MCF 10A (cell line): ENCODE measurements at regions not wholly inside any gene's neighbourhood (a gene's known extent, or its start where the extent isn't known, plus 50 kb on each side); places are given as distances from the start of the nearest gene placed in this dataset.

Source experiments
- BruUV-seq: library from RNA; stranded (reverse); fragments of 400-500 nt; replicated peaks from 2 replicates; lab custom pipeline; 2021; lab: Mats Ljungman, UMichigan
- CTCF ChIA-PET: fragments of 300-600 bp; sonication (Branson Sonifier 250); formaldehyde crosslinking; extraction: SDS; loops from one replicate; lab custom pipeline; 2021; ENCODE audit warnings: antibody characterized with exemption, inconsistent platforms; lab: Yijun Ruan, JAX
- POLR2A ChIA-PET: fragments of 300-600, 350-650 bp; sonication (Branson Sonifier 250); formaldehyde crosslinking; extraction: SDS; loops from one replicate; lab custom pipeline; 2020; ENCODE audit warnings: antibody characterized with exemption, inconsistent platforms; lab: Yijun Ruan, JAX
- DNase-seq: peaks from one replicate; pipeline ENCODE4 v3.0.0-alpha.2; 2018; ENCODE audit not compliant: unreplicated experiment
- H3K27ac Mint-ChIP-seq: one replicate; pipeline ENCODE4 v1.8.0; 2022; ENCODE audit warnings: mild to moderate bottlenecking, low read depth, mixed read lengths; ENCODE audit not compliant: unreplicated experiment
- H3K27me3 Mint-ChIP-seq: one replicate; pipeline ENCODE4 v1.8.0; 2022; ENCODE audit warnings: mixed read lengths; ENCODE audit not compliant: insufficient read depth, unreplicated experiment
- H3K36me3 Mint-ChIP-seq: one replicate; pipeline ENCODE4 v1.8.0; 2022; ENCODE audit warnings: mild to moderate bottlenecking, moderate library complexity, mixed read lengths; ENCODE audit not compliant: insufficient read depth, unreplicated experiment
- H3K4me1 Mint-ChIP-seq: one replicate; pipeline ENCODE4 v1.8.0; 2022; ENCODE audit warnings: mixed read lengths; ENCODE audit not compliant: insufficient read depth, unreplicated experiment
- H3K4me3 Mint-ChIP-seq: one replicate; pipeline ENCODE4 v1.8.0; 2022; ENCODE audit warnings: mild to moderate bottlenecking, moderate library complexity, mixed read lengths; ENCODE audit not compliant: unreplicated experiment
- H3K9me3 Mint-ChIP-seq: one replicate; pipeline ENCODE4 v1.8.0; 2022; ENCODE audit warnings: mixed read lengths; ENCODE audit not compliant: unreplicated experiment
- CTCF ChIP-seq: fragments of 200-600 bp; IDR thresholded peaks from one replicate; pipeline ENCODE4 v1.8.0; 2022; ENCODE audit warnings: antibody characterized with exemption, mild to moderate bottlenecking; ENCODE audit not compliant: unreplicated experiment
- intact Hi-C: fragments of 100-400 bp; cut with micrococcal nuclease; formaldehyde crosslinking; loops from 2 replicates; pipeline ENCODE4 v1.14.1; 2022

GRCh38 chr1:174072581-174072980 is 50.4 kb upstream of the RC3H1 start:
- TF ChIP-seq CTCF: no peak
- Mint-ChIP-seq H3K27me3 (peaks cover 16% of the 10 kb centered on the region), H3K4me1 (peaks cover 6% of the 10 kb centered on the region), H3K4me3 (no peak overlapping the region), H3K27ac (no peak overlapping the region), H3K9me3 (no peaks in the 10 kb centered on the region), H3K36me3 (no peaks in the 10 kb centered on the region)
- POLR2A ChIA-PET: interaction anchor here (0.6 to 1.3 kb wide), 2 partner anchors 83 to 212 kb away, joined by 3 to 4 read pairs; no protein-coding TSS in a partner anchor
- no TSS peak for BruUV-seq
- intact Hi-C loops: loop anchor here (5.0 to 10.0 kb wide), 2 partner anchors 125 to 808 kb away; no protein-coding TSS in a partner anchor
- DNase-seq: no peak
- CTCF ChIA-PET: interaction anchor here (0.6 to 2.0 kb wide), 8 partner anchors 8 to 225 kb away, joined by 3 to 11 read pairs (median 3); no protein-coding TSS in a partner anchor
